Liver (tissue), 3 donors: ENCODE measurements at regions not wholly inside any gene's neighbourhood (a gene's known extent, or its start where the extent isn't known, plus 50 kb on each side); places are given as distances from the start of the nearest gene placed in this dataset.

ENCODE experiments used
- CTCF ChIP-seq: fragments of 150-350 bp; IDR thresholded peaks from 2 replicates; pipeline ENCODE4 v1.5.1; 2017; ENCODE audit warnings: improper control_type of control experiment, low read depth, low read length; ENCODE audit not compliant: missing input control
- EGR1 ChIP-seq, 2 donors: IDR thresholded peaks; 2 replicates each; pipeline ENCODE4 v1.6.1; 2016 to 2018; ENCODE audit warnings: antibody characterized with exemption in 2 of 2, low read depth in 2 of 2
- FOXA1 ChIP-seq: IDR thresholded peaks from 2 replicates; pipeline ENCODE4 v1.6.1; 2016; ENCODE audit warnings: antibody characterized with exemption
- GABPA ChIP-seq, 2 donors: IDR thresholded peaks in 1 of 2; conservative IDR thresholded peaks in 1 of 2; 2 replicates each; pipeline ENCODE4 v1.6.1; 2016; ENCODE audit warnings: antibody characterized with exemption in 2 of 2, mild to moderate bottlenecking in 1 of 2, moderate library complexity in 1 of 2
- JUND ChIP-seq, 2 donors: IDR thresholded peaks; 2 replicates each; pipeline ENCODE4 v1.6.1; 2016; ENCODE audit warnings: antibody characterized with exemption in 2 of 2
- RAD21 ChIP-seq, 2 donors: IDR thresholded peaks; 2 replicates each; pipeline ENCODE4 v1.6.1; 2016; ENCODE audit warnings: antibody characterized with exemption in 2 of 2, mild to moderate bottlenecking in 2 of 2
- TAF1 ChIP-seq: conservative IDR thresholded peaks from 2 replicates; pipeline ENCODE4 v1.6.1; 2016; ENCODE audit warnings: antibody characterized with exemption, mild to moderate bottlenecking
- TF ChIP-seq, protein P1 (sequence below): IDR thresholded peaks from 2 replicates; pipeline ENCODE4 v1.6.1; 2016; ENCODE audit warnings: antibody characterized with exemption
- TF ChIP-seq, protein P2 (sequence below): IDR thresholded peaks from 2 replicates; pipeline ENCODE4 v1.6.1; 2016; ENCODE audit warnings: antibody characterized with exemption, mild to moderate bottlenecking
- TF ChIP-seq, protein P3 (sequence below): IDR thresholded peaks from 2 replicates; pipeline ENCODE4 v1.6.1; 2016; ENCODE audit warnings: antibody characterized with exemption
- donor health status: healthy.
- donor health status: healthy.

DNA sequence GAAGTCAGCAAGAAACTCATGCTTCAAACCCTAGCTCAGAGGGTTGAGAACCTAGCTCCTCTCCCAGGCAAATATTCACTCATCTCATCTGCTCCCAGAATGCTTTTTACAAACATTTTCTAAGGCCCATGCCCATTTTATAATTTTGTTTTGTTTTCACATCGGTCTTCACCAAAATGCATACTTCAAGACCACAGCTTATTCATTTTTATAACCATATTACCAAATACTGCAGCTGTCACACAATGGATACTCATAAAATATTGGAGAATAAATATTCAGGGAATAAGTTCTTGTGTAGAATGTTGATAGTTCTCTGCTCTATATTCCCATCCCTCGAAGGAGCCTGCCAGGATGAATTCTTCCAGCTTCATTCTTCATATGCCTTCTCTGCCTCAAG is 50.8 kb upstream of the HOXC13 start:
- TF ChIP-seq CTCF (no peak), FOXA1 (no peak), RAD21 (IDR thresholded peaks at IDR 0.05) (no peak), GABPA (IDR thresholded peaks at IDR 0.05 in 1 of 2, conservative IDR thresholded peaks at IDR 0.05 in 1 of 2) (no peak), EGR1 (IDR thresholded peaks at IDR 0.05; ENCODE audit: low read depth in 2 of 2) (no peak), JUND (IDR thresholded peaks at IDR 0.05) (no peak), TAF1 (no peak)
- TF ChIP-seq, protein P1, sequence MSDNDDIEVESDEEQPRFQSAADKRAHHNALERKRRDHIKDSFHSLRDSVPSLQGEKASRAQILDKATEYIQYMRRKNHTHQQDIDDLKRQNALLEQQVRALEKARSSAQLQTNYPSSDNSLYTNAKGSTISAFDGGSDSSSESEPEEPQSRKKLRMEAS = no peak
- TF ChIP-seq, protein P2, sequence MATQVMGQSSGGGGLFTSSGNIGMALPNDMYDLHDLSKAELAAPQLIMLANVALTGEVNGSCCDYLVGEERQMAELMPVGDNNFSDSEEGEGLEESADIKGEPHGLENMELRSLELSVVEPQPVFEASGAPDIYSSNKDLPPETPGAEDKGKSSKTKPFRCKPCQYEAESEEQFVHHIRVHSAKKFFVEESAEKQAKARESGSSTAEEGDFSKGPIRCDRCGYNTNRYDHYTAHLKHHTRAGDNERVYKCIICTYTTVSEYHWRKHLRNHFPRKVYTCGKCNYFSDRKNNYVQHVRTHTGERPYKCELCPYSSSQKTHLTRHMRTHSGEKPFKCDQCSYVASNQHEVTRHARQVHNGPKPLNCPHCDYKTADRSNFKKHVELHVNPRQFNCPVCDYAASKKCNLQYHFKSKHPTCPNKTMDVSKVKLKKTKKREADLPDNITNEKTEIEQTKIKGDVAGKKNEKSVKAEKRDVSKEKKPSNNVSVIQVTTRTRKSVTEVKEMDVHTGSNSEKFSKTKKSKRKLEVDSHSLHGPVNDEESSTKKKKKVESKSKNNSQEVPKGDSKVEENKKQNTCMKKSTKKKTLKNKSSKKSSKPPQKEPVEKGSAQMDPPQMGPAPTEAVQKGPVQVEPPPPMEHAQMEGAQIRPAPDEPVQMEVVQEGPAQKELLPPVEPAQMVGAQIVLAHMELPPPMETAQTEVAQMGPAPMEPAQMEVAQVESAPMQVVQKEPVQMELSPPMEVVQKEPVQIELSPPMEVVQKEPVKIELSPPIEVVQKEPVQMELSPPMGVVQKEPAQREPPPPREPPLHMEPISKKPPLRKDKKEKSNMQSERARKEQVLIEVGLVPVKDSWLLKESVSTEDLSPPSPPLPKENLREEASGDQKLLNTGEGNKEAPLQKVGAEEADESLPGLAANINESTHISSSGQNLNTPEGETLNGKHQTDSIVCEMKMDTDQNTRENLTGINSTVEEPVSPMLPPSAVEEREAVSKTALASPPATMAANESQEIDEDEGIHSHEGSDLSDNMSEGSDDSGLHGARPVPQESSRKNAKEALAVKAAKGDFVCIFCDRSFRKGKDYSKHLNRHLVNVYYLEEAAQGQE = no peak
- TF ChIP-seq, protein P3, sequence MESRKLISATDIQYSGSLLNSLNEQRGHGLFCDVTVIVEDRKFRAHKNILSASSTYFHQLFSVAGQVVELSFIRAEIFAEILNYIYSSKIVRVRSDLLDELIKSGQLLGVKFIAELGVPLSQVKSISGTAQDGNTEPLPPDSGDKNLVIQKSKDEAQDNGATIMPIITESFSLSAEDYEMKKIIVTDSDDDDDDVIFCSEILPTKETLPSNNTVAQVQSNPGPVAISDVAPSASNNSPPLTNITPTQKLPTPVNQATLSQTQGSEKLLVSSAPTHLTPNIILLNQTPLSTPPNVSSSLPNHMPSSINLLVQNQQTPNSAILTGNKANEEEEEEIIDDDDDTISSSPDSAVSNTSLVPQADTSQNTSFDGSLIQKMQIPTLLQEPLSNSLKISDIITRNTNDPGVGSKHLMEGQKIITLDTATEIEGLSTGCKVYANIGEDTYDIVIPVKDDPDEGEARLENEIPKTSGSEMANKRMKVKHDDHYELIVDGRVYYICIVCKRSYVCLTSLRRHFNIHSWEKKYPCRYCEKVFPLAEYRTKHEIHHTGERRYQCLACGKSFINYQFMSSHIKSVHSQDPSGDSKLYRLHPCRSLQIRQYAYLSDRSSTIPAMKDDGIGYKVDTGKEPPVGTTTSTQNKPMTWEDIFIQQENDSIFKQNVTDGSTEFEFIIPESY = no peak
